T-helper 2 cell treated with Interferon-gamma antibody and Interleukin-4, amounts not matched to agents 5 μg/mL and 100 μg/mL, for 36 hours (primary cell): ENCODE measurements at regions not wholly inside any gene's neighbourhood (a gene's known extent, or its start where the extent isn't known, plus 50 kb on each side); places are given as distances from the start of the nearest gene placed in this dataset.
"Not testable (repeated sequence)": the region's sequence is repeated elsewhere in the genome, so short reads cannot be mapped to it uniquely, and the experiment has no call there.

Experiments
- DNase-seq: peaks from one replicate; pipeline ENCODE4 v3.0.0; 2021; ENCODE audit warnings: low spot score
- H3K27ac Mint-ChIP-seq: one replicate; pipeline ENCODE4 v1.8.0; 2021; ENCODE audit warnings: mild to moderate bottlenecking, mixed read lengths
- H3K27me3 Mint-ChIP-seq: one replicate; pipeline ENCODE4 v1.8.0; 2021; ENCODE audit warnings: low read depth, mixed read lengths
- H3K36me3 Mint-ChIP-seq: one replicate; pipeline ENCODE4 v1.8.0; 2021; ENCODE audit warnings: low read depth, mixed read lengths
- H3K4me1 Mint-ChIP-seq: one replicate; pipeline ENCODE4 v1.8.0; 2021; ENCODE audit warnings: low read depth, mixed read lengths
- H3K4me3 Mint-ChIP-seq: one replicate; pipeline ENCODE4 v1.8.0; 2022; ENCODE audit warnings: mild to moderate bottlenecking, moderate library complexity, mixed read lengths
- H3K9me3 Mint-ChIP-seq: one replicate; pipeline ENCODE4 v1.8.0; 2021; ENCODE audit warnings: mixed read lengths

DNA sequence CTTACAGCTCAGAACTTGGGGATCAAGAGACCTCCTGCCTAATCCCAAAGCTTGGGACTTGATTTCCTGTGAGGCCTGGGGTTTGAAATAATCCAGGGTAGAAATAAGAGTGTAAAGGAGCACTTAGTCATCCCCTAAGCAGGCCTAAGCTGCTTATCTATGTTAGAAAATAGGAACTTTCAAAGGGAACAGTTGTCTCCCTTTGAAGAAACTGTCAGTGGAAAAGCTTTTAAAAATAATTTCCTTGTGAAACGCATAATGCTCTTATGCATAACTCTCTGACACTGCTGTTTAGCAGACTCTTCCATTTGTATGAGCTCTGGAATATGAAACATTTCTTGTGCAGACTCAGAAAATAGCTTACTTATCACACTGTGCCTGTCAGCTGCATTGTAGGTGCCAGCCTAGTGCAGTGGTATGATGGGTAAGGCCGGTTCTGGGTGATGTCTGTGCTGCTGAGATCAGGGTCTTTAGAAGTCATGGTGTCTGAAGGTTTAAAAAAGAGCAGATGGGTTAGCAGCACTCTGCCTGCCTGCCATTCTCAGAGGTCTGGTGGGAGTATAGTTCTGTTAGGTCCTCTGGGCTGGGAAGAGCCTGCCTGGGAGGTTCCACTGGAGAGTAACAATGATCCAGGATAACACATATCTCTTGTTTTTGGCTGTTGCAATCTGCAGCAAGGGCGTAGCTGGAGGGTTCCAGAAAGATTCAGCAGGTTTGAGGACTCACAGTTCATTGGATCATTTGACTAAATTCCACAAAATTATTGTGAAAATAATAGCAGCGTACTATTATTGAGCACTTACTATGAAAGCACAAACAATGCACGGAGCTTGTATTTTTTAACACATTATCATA lies 283.2 kb upstream of the MEX3C start:
- no peak for DNase-seq
- Mint-ChIP-seq H3K4me3 (no peak overlapping the region), H3K36me3 (no peaks in the 10 kb centered on the region), H3K9me3 (no peaks in the 10 kb centered on the region), H3K27ac (no peak overlapping the region), H3K27me3 (peaks cover 4% of the 10 kb centered on the region), H3K4me1 (no peaks in the 10 kb centered on the region)

DNA sequence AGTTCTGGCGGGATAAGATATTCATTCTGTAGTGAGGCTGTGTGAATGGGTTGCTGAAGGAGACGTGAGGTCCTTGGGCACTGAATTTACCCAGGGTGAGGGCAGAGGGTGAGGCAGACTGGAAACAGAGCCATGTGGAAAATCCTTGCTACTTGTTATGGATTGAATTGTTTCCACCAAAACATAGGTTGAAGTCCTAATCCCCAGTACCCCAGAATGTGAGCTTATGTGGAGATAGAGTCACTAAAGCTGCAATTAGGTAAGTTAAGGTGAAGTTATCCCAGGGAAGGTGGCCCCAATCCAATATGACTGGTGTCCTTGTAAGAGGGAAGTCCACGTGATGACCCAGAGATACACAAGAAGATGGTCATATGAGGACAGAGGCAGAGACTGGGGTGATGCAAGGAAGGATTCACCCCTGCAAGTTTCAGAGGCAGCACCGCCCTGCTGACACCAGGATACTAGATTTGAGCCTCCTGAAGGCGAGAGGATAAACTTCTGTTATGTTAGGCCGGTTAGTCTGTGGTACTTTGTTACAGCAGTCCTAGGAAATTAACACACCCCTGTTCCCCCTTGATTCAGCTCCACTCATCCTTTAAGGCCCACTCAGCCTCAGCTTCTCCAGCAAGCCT lies 289.4 kb upstream of the MEX3C start:
- Mint-ChIP-seq H3K27me3 (no peaks in the 10 kb centered on the region), H3K4me1 (no peaks in the 10 kb centered on the region), H3K4me3 (no peak overlapping the region), H3K9me3 (no peaks in the 10 kb centered on the region), H3K36me3 (no peaks in the 10 kb centered on the region), H3K27ac (no peak overlapping the region)
- no peak for DNase-seq

DNA sequence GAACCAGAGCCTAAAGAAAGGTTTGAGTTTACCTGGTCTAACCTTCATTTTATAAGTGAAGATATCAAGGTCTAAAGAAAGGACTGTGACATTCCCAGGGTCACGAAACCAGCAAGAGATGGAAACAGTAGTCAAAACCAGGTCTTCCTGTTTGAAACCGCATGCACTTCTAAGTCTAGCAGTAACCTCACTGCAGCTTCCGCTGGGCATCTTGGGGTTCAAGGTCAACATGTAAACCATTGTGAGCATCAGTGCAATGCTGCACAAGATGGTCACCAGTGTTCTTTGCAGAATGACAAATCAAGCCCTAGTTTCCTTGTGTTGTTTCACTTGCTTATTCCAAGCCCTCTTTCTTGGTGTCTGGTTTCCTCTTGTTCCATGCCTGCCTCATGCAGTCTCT lies 292.9 kb upstream of the MEX3C start:
- Mint-ChIP-seq H3K4me1 (no peaks in the 10 kb centered on the region), H3K36me3 (no peaks in the 10 kb centered on the region), H3K27me3 (no peaks in the 10 kb centered on the region), H3K9me3 (no peaks in the 10 kb centered on the region), H3K4me3 (no peak overlapping the region), H3K27ac (no peak overlapping the region)
- DNase-seq, result no peak

DNA sequence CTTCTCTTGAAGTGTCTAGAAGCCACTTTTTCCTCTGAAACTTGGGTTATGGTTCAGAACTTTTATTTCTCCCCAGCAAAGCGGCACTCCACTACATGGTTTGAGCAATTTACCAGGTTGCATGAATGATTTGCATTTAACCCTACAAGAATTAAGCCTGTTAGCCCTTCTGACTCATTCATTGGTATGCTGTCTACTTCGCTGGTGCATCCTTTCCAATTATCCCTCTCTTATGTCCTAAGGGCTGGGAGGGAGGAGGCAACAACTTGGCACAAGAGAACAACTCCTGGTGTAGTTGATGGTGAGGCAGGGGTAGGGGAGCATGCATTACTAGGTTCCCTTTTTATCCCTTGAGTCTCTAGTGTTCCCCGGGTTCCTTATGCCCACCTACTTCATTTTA lies 293.4 kb upstream of the MEX3C start:
- H3K4me1 Mint-ChIP-seq, result no peaks in the 10 kb centered on the region
- no peaks in the 10 kb centered on the region for H3K36me3 Mint-ChIP-seq
- H3K27me3 Mint-ChIP-seq, result no peaks in the 10 kb centered on the region
- DNase-seq, result no peak
- H3K9me3 Mint-ChIP-seq, result no peaks in the 10 kb centered on the region
- H3K4me3 Mint-ChIP-seq, result no peak overlapping the region
- no peak overlapping the region for H3K27ac Mint-ChIP-seq

DNA sequence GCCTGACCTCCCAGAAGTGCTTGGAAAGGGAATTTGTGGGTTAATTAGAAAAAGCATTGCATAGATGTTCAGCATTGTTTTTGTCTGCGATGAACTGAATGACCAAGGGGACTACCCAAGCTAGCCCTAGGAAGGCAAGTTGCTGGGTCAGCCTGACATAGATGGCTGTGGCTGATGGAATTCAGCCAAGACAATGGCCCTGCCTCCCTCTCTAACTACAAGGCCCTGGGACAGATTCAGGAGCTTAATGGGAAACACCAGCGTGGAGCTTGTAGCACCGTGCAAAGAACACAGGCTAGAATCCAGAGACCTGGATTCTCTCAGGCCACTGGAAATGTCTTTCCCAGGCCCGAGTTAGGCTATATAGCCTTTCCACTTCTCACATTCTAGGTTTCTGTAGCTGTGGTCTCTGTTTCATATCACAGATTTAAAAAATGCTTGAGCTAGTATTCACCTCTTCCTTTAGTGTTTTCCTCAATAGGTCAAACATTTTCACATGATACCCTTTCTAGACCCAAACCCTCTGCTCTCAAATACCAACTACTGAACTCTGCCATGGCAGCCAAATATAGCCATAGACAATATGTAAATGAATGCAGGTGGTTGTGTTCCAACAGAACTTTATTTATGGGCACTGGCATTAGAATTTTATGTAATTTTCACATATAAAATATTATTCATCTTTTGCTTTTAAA lies 294.3 kb upstream of the MEX3C start:
- Mint-ChIP-seq H3K4me3 (no peak overlapping the region), H3K27me3 (peaks cover 3% of the 10 kb centered on the region), H3K9me3 (no peaks in the 10 kb centered on the region), H3K4me1 (no peaks in the 10 kb centered on the region), H3K27ac (no peak overlapping the region), H3K36me3 (no peaks in the 10 kb centered on the region)
- DNase-seq, result no peak

DNA sequence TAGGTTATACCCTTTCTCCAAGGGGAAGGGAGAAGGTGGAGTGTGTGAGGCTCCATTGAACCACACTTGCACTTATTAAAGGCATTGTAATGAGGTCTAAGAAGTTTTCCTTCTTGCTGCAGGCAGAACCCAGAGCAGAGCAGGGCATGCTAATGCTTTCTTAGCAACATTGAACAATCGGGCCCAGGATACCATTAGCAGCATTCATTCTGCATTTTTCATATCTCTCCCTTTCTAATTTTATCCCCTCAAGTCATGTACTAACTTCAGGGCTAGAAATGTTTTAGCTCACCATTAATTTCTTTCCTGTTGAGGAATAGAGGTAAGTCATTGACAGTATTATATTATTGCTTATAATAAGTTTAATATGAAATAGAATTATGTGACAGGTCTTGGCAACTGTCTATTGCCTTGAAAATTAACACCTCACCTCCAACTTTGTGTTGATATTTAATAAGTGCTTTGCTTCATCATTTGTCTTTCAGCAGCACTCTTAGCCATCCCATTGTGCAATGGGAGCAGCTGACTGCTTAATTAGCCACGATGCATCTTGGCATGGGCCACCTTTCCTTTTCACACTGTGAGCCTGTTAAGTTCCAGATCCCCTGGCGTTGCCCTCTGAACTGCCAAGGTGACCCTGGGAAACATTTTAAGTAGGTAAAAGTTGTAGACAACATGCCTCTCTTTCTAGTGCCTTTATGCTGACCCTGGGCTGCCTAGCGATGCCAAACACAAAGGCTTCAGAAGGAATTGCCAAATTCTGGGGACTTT lies 300.8 kb upstream of the MEX3C start:
- no peaks in the 10 kb centered on the region for H3K4me1 Mint-ChIP-seq
- no peaks in the 10 kb centered on the region for H3K36me3 Mint-ChIP-seq
- H3K4me3 Mint-ChIP-seq, result no peak overlapping the region
- H3K27me3 Mint-ChIP-seq, result peaks cover 3% of the 10 kb centered on the region
- H3K27ac Mint-ChIP-seq, result no peak overlapping the region
- no peak for DNase-seq
- no peaks in the 10 kb centered on the region for H3K9me3 Mint-ChIP-seq

DNA sequence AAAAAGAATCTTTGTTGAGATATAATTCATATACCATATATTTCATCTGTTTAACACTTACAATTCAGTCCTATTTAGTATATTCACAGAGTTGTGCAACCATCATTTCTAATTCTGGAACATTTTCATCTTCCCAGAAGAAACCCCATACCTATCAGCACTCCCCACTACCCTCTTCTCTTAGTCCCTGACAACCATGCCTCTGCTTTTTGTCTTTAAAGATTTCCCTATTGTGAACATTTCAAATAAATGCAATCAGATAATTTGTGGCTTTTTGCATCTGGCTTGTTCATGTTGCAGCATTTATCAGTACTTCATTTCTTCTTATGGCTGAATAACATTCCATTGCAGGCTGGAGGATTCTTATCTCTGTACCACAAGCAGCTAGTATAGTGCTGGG lies 305.9 kb upstream of the MEX3C start:
- Mint-ChIP-seq H3K27me3 (no peaks in the 10 kb centered on the region), H3K4me1 (no peaks in the 10 kb centered on the region), H3K27ac (no peak overlapping the region), H3K4me3 (no peak overlapping the region), H3K9me3 (peaks cover 9% of the 10 kb centered on the region), H3K36me3 (no peaks in the 10 kb centered on the region)
- DNase-seq, result no peak

DNA sequence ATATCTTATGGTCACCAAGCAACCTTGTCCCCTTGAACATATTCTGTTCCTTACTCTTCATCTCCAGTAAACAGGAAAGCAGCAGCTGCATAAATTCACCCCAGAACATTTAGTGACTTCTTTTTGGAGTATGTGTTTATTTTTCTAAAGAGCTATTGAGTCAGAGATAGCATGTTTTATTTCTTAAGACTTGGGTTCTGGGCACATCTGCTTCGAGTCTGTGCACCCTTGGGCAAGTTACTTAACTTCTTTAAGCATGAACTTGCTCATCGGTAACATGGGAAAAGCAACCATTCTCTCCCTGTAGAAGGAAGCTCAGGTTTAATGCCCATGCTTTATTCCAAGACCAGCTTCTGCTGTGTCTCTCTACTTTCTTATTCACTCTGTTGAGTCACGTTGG lies 309.3 kb upstream of the MEX3C start:
- no peak overlapping the region for H3K4me3 Mint-ChIP-seq
- no peaks in the 10 kb centered on the region for H3K4me1 Mint-ChIP-seq
- no peak overlapping the region for H3K27ac Mint-ChIP-seq
- no peaks in the 10 kb centered on the region for H3K36me3 Mint-ChIP-seq
- no peak for DNase-seq
- H3K27me3 Mint-ChIP-seq, result no peaks in the 10 kb centered on the region
- H3K9me3 Mint-ChIP-seq, result peaks cover 16% of the 10 kb centered on the region

DNA sequence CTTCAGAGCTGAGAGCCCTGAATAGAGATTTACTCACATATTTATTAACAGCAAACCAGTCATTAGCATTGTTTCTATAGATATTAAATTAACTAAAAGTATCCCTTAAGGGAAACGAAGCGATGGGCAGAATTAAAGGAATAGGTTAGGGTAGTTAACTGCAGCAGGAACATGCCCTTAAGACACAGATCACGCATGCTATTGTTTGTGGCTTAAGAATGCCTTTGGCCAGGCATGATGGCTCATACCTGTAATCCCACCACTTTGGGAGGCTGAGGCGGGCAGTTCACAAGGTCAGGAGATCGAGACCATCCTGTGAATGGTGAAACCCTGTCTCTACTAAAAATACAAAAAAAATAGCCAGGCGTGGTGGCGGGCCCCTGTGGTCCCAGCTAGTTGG lies 310.9 kb upstream of the MEX3C start:
- not testable (repeated sequence) for H3K4me1 Mint-ChIP-seq, H3K4me3 Mint-ChIP-seq, DNase-seq, H3K27me3 Mint-ChIP-seq, H3K36me3 Mint-ChIP-seq, H3K27ac Mint-ChIP-seq
- H3K9me3 Mint-ChIP-seq, result peaks cover 16% of the 10 kb centered on the region

DNA sequence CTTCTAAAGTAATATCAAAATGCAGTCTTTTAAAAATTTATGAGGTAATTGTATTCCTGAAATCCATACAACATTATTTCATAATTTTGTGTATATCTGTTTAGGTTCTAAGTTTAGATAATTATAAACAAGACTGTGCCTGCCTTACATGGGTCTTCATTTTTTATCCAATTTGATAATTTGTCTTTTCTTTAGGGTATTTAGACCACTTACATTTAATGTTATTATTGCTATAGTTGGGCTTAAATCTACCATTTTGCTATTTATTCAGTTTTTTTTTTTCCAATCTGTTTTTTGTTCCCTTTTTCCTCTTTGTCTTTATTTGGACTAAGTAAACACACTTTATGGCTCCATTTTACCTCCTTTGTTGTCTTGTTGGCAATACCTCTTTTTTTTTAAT lies 312.5 kb upstream of the MEX3C start:
- Mint-ChIP-seq H3K4me3 (no peak overlapping the region), H3K9me3 (peaks cover 16% of the 10 kb centered on the region), H3K27me3 (no peaks in the 10 kb centered on the region), H3K27ac (no peak overlapping the region), H3K36me3 (no peaks in the 10 kb centered on the region), H3K4me1 (no peaks in the 10 kb centered on the region)
- DNase-seq, result no peak

DNA sequence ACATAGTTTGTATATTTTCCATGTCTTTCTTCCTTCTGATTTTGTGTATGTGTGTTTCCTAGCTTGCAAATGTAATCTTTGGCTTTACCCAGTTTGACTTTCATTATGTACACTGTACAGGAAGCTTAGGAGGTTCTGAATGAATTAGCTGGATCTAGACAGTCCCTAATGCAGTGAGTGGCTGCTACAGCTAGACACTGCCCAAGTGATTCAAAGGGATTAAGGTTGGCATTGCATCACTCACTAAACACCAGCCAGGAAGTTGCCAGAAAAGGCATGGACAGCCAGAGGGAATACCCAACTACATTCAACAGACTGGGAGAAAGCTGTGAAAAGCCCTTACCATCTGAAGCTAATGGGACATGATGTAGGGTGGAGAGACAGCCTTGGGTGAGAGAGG lies 316.0 kb upstream of the MEX3C start:
- no peak overlapping the region for H3K27ac Mint-ChIP-seq
- no peaks in the 10 kb centered on the region for H3K27me3 Mint-ChIP-seq
- peaks cover 7% of the 10 kb centered on the region for H3K9me3 Mint-ChIP-seq
- no peak for DNase-seq
- no peaks in the 10 kb centered on the region for H3K4me1 Mint-ChIP-seq
- no peaks in the 10 kb centered on the region for H3K36me3 Mint-ChIP-seq
- H3K4me3 Mint-ChIP-seq, result no peak overlapping the region

DNA sequence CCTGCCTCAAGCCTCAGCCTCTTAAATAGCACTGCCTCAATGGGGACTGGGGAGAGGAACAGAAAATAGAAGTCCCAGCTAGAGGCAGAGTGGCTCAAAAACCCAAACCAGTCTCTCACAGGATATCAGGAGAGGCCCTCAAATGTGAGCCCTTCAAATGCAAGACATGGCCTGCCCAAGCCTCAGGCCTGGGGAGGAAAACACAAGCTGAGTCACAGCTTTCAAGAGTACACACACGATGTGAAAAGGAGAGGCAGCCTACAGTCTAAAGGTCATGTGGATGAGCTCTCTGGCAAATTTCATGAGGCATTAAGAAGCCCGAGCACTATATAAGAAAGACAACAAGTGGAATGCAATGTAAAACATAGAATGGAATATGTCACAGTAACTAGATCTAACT lies 316.6 kb upstream of the MEX3C start:
- Mint-ChIP-seq H3K36me3 (no peaks in the 10 kb centered on the region), H3K4me3 (no peak overlapping the region), H3K9me3 (peaks cover 5% of the 10 kb centered on the region), H3K27me3 (no peaks in the 10 kb centered on the region), H3K4me1 (no peaks in the 10 kb centered on the region), H3K27ac (no peak overlapping the region)
- DNase-seq, result no peak

DNA sequence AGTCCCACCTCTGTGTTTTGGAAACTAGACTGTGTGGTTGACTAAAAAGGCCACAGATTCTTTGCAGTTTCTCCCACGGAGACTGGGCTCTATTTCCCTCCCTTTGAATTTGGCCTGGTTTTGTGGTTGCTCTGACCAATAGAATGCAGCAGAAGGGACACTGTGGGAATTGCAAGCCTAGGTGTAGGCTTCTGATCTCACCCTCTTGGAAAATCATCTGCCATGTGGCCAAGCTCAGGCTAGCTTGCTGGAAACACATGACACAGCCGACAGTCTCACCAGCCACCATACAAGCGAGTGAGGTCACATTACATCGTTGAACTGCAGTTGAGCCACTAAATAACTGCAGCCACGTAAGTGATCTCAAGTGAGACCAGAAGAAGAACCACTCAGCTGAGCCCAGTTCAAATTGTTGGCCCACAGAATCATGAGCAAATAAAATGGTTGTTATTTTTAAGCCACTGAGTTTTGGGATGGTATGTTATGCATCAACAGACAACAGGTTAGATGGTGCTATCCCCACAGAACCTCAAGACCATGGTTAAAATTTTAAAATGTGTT lies 319.1 kb upstream of the MEX3C start:
- Mint-ChIP-seq H3K9me3 (no peaks in the 10 kb centered on the region), H3K27ac (no peak overlapping the region), H3K36me3 (no peaks in the 10 kb centered on the region), H3K4me1 (peaks cover 10% of the 10 kb centered on the region), H3K27me3 (no peaks in the 10 kb centered on the region), H3K4me3 (no peak overlapping the region)
- no peak for DNase-seq
